H1 (cell line): ENCODE measurements at regions not wholly inside any gene's neighbourhood (a gene's known extent, or its start where the extent isn't known, plus 50 kb on each side); places are given as distances from the start of the nearest gene placed in this dataset.
A peak's percentile ranks its signal among the peaks of the same experiment; 100 is the strongest.

ENCODE experiments used
- CTCF ChIA-PET: fragments of 300-600 bp; sonication (Branson Sonifier 250); formaldehyde crosslinking; loops from one replicate; lab custom pipeline; 2021; ENCODE audit not compliant: partially characterized antibody; lab: Charles Lee
- POLR2A ChIA-PET: fragments of 300-600 bp; sonication (Branson Sonifier 250); formaldehyde crosslinking; loops from one replicate; lab custom pipeline; 2021; ENCODE audit warnings: inconsistent platforms; ENCODE audit not compliant: partially characterized antibody; lab: Charles Lee
- DNase-seq, 2 experiments: peaks; one replicate each; pipeline versions ENCODE4 v3.0.0 to v3.0.0-alpha.2; 2010 to 2022; ENCODE audit warnings: low spot score in 2 of 2, low read depth in 1 of 2, mixed read lengths in 1 of 2
- FAIRE-seq: peaks from 2 replicates; lab custom pipeline; 2011; peaks lifted over from hg19 to GRCh38; lab: Jason Lieb, UNC
- H2AFZ ChIP-seq: 2 replicates; pipeline ENCODE4 v1.8.1; 2012; ENCODE audit warnings: low read length, inconsistent platforms
- H2AK5ac ChIP-seq: 2 replicates; pipeline ENCODE4 v1.6.1; 2013; ENCODE audit warnings: low read depth, low read length
- H2BK120ac ChIP-seq: replicated peaks from 2 replicates; pipeline ENCODE3; 2013; ENCODE audit warnings: low read depth, low read length, inconsistent platforms
- H2BK12ac ChIP-seq: 2 replicates; pipeline ENCODE4 v1.6.1; 2013; ENCODE audit warnings: low read depth, low read length
- H2BK15ac ChIP-seq: 2 replicates; pipeline ENCODE4 v1.6.1; 2013; ENCODE audit warnings: low read length
- H2BK20ac ChIP-seq: 2 replicates; pipeline ENCODE4 v1.6.1; 2013; ENCODE audit warnings: low read length
- H2BK5ac ChIP-seq: 2 replicates; pipeline ENCODE4 v1.6.1; 2013; ENCODE audit warnings: low read depth, low read length
- H3K14ac ChIP-seq: 2 replicates; pipeline ENCODE4 v1.6.1; 2013; ENCODE audit warnings: inconsistent platforms; ENCODE audit not compliant: insufficient read length
- H3K18ac ChIP-seq: 2 replicates; pipeline ENCODE4 v1.6.1; 2013; ENCODE audit warnings: low read length; ENCODE audit errors: extremely low read depth
- H3K23ac ChIP-seq: 2 replicates; pipeline ENCODE4 v1.6.1; 2013; ENCODE audit warnings: inconsistent platforms; ENCODE audit not compliant: insufficient read length
- H3K23me2 ChIP-seq: 2 replicates; pipeline ENCODE4 v1.6.1; 2013; ENCODE audit warnings: low read depth, low read length
- H3K27ac ChIP-seq: 2 replicates; pipeline ENCODE4 v1.6.1; 2011; ENCODE audit warnings: low read depth, low read length, inconsistent platforms
- H3K27me3 ChIP-seq, 4 experiments: replicated peaks in 1 of 4; 1 replicate in 1 of 4; 2 replicates in 3 of 4; pipeline versions ENCODE4 v1.6.1 to v1.8.1; 2011 to 2013; ENCODE audit warnings: low read length in 3 of 4, mild to moderate bottlenecking in 3 of 4, inconsistent platforms in 2 of 4, mixed read lengths in 2 of 4, moderate library complexity in 1 of 4; ENCODE audit not compliant: control insufficient read depth in 3 of 4, insufficient read depth in 3 of 4; ENCODE audit errors: extremely low read depth in 1 of 4
- H3K36me3 ChIP-seq, 4 experiments: 2 replicates each; pipeline versions ENCODE4 v1.6.1 to v1.8.1; 2011 to 2013; ENCODE audit warnings: mild to moderate bottlenecking in 4 of 4, low read length in 3 of 4, moderate library complexity in 2 of 4, control low read depth in 1 of 4, inconsistent platforms in 1 of 4; ENCODE audit not compliant: insufficient read depth in 4 of 4, control insufficient read depth in 2 of 4
- H3K4ac ChIP-seq: replicated peaks from 2 replicates; pipeline ENCODE3; 2013; ENCODE audit warnings: low read length, low read depth, mixed read lengths, inconsistent platforms; ENCODE audit not compliant: insufficient read length
- H3K4me1 ChIP-seq, 4 experiments: replicated peaks in 1 of 4; 1 replicate in 1 of 4; 2 replicates in 3 of 4; pipeline versions ENCODE4 v1.6.1 to v1.8.1; 2011 to 2013; ENCODE audit warnings: low read length in 3 of 4, inconsistent platforms in 2 of 4, mixed read lengths in 1 of 4; ENCODE audit not compliant: insufficient read depth in 4 of 4, control insufficient read depth in 3 of 4
- H3K4me2 ChIP-seq, 2 experiments: 2 replicates each; pipeline versions ENCODE4 v1.6.1 to v1.8.1; 2011 to 2013; ENCODE audit warnings: low read depth in 2 of 2, low read length in 2 of 2, control low read depth in 1 of 2, inconsistent platforms in 1 of 2, mild to moderate bottlenecking in 1 of 2; ENCODE audit not compliant: insufficient read depth in 1 of 2
- H3K4me3 ChIP-seq, 4 experiments: fragments of 200-600, 300-600 bp in 1 of 4; sonication (generic), shearing (Covaris generic), sonication (Bioruptor Twin) in 1 of 4; 2 replicates each; pipeline versions ENCODE4 v1.5.1 to v1.8.1; 2011 to 2016; ENCODE audit warnings: low read length in 4 of 4, low read depth in 3 of 4, control low read depth in 2 of 4, inconsistent platforms in 2 of 4, mild to moderate bottlenecking in 2 of 4, mixed read lengths in 1 of 4, moderate library complexity in 1 of 4; ENCODE audit not compliant: insufficient read depth in 2 of 4; ENCODE audit errors: extremely low read depth in 1 of 4
- H3K56ac ChIP-seq: replicated peaks from 2 replicates; pipeline ENCODE3; 2013; ENCODE audit warnings: low read depth, mild to moderate bottlenecking, mixed read lengths, low read length, inconsistent platforms; ENCODE audit not compliant: insufficient read length
- H3K79me1 ChIP-seq: 2 replicates; pipeline ENCODE4 v1.6.1; 2013; ENCODE audit warnings: low read depth, low read length, control low read depth
- H3K79me2 ChIP-seq, 2 experiments: 2 replicates each; pipeline versions ENCODE4 v1.6.1 to v1.8.1; 2012 to 2013; ENCODE audit warnings: low read length in 2 of 2, mild to moderate bottlenecking in 2 of 2, inconsistent platforms in 1 of 2; ENCODE audit not compliant: insufficient read depth in 2 of 2, control insufficient read depth in 1 of 2
- H3K9ac ChIP-seq, 4 experiments: replicated peaks in 1 of 4; 1 replicate in 1 of 4; 2 replicates in 3 of 4; pipeline versions ENCODE4 v1.6.1 to v1.8.1; 2011 to 2013; ENCODE audit warnings: low read depth in 3 of 4, low read length in 3 of 4, control low read depth in 2 of 4, mild to moderate bottlenecking in 2 of 4, moderate library complexity in 2 of 4, inconsistent platforms in 1 of 4; ENCODE audit errors: extremely low read depth in 1 of 4
- H3K9me3 ChIP-seq, 2 experiments: 2 replicates each; pipeline versions ENCODE4 v1.6.1 to v1.8.1; 2012 to 2013; ENCODE audit warnings: mild to moderate bottlenecking in 2 of 2, moderate library complexity in 2 of 2, control low read depth in 1 of 2, inconsistent platforms in 1 of 2, low read depth in 1 of 2, low read length in 1 of 2, mixed read lengths in 1 of 2; ENCODE audit not compliant: insufficient read depth in 2 of 2
- H4K20me1 ChIP-seq, 2 experiments: replicated peaks in 1 of 2; 2 replicates each; pipeline versions ENCODE3 to v1.8.1; 2011 to 2013; ENCODE audit warnings: inconsistent platforms in 2 of 2, low read length in 2 of 2, mild to moderate bottlenecking in 1 of 2; ENCODE audit not compliant: insufficient read depth in 2 of 2, control insufficient read depth in 1 of 2
- H4K5ac ChIP-seq: 2 replicates; pipeline ENCODE4 v1.6.1; 2013; ENCODE audit warnings: low read length, low read depth, mixed read lengths, inconsistent platforms; ENCODE audit not compliant: insufficient read length
- H4K8ac ChIP-seq: 2 replicates; pipeline ENCODE4 v1.8.0; 2013; ENCODE audit warnings: mild to moderate bottlenecking, moderate library complexity, low read length, inconsistent platforms; ENCODE audit not compliant: insufficient read depth; ENCODE audit errors: extremely low read depth
- H4K91ac ChIP-seq: replicated peaks from 2 replicates; pipeline ENCODE3; 2013; ENCODE audit warnings: low read length, mixed read lengths, inconsistent platforms; ENCODE audit not compliant: insufficient read length
- CBX8 ChIP-seq: fragments of 300-800, 300-1000 bp; sonication (generic); IDR thresholded peaks from 2 replicates; pipeline ENCODE4 v1.7.1; 2016; ENCODE audit warnings: low read depth, low read length, borderline replicate concordance
- CEBPB ChIP-seq: IDR thresholded peaks from 2 replicates; pipeline ENCODE4 v1.6.1; 2012; ENCODE audit warnings: low read depth, low read length
- CTCF ChIP-seq, 3 experiments: IDR thresholded peaks; 1 replicate in 2 of 3; 2 replicates in 1 of 3; pipeline versions ENCODE4 v1.5.1 to v1.6.1; 2011; ENCODE audit warnings: low read length in 3 of 3, mild to moderate bottlenecking in 3 of 3, inconsistent platforms in 2 of 3, low read depth in 1 of 3, moderate library complexity in 1 of 3; ENCODE audit not compliant: insufficient read depth in 1 of 3; ENCODE audit errors: control extremely low read depth in 1 of 3
- GABPA ChIP-seq: IDR thresholded peaks from 2 replicates; pipeline ENCODE4 v1.6.1; 2011; ENCODE audit warnings: mild to moderate bottlenecking, low read length, moderate library complexity, borderline replicate concordance; ENCODE audit not compliant: insufficient read depth
- HDAC2 ChIP-seq, 2 experiments: fragments of 300-600 bp in 1 of 2; sonication (generic) in 1 of 2; IDR thresholded peaks; 2 replicates each; pipeline ENCODE4 v1.6.1; 2011 to 2012; ENCODE audit warnings: low read depth in 2 of 2, low read length in 2 of 2, mild to moderate bottlenecking in 2 of 2, moderate library complexity in 2 of 2, borderline replicate concordance in 1 of 2, inconsistent platforms in 1 of 2
- SIN3A ChIP-seq, 2 experiments: IDR thresholded peaks in 1 of 2; conservative IDR thresholded peaks in 1 of 2; 2 replicates each; pipeline ENCODE4 v1.6.1; 2011 to 2012; ENCODE audit warnings: low read length in 2 of 2, improper control_type of control experiment in 1 of 2, low read depth in 1 of 2, mild to moderate bottlenecking in 1 of 2
- SIRT6 ChIP-seq: IDR thresholded peaks from one replicate; pipeline ENCODE4 v1.7.1; 2012; ENCODE audit warnings: low read length, inconsistent platforms
- WGBS, 2 experiments: shearing (Covaris generic) in 1 of 2; methylation state at CpG; one replicate each; pipeline versions ENCODE4 v1.1.6 to v1.1.7; 2013 to 2015; ENCODE audit warnings: low lambda C conversion rate in 2 of 2, mixed read lengths in 2 of 2, inconsistent platforms in 1 of 2, low coverage in 1 of 2, missing lambda C conversion rate in 1 of 2; ENCODE audit not compliant: insufficient replicate concordance in 2 of 2, insufficient coverage in 1 of 2, insufficient read length in 1 of 2; ENCODE audit errors: extremely low coverage in 1 of 2, missing lambda C conversion rate in 1 of 2; 5-methylcytosine and 5-hydroxymethylcytosine counted together
- TF ChIP-seq, protein P1 (sequence below): IDR thresholded peaks from 2 replicates; pipeline ENCODE4 v1.6.1; 2011; ENCODE audit warnings: low read depth, mild to moderate bottlenecking, low read length; ENCODE audit not compliant: insufficient read depth
- TF ChIP-seq, protein P2 (sequence below): IDR thresholded peaks from 2 replicates; pipeline ENCODE4 v1.6.1; 2011; ENCODE audit warnings: low read length, improper control_type of control experiment

DNA sequence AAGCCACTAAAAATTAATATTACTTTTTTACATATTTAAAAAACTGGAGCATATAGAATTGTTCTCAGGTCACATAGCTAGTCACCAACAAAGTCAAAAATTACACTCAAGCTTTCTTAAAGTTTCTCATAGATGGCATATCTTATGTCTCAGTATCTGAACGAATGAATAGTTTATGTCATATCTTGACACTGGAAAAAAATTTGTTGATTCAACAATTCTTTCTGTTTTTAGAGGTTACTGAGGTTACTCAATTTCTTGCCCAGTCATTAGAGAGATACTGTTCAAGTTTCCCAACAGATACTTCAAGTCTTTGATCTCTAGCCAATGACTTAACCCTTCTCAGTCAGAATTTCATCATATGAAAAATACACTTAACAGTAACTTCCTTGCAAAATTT is 113.1 kb upstream of the XIRP2 start:
- no peaks in the 10 kb centered on the region for H4K20me1 ChIP-seq
- H2BK12ac ChIP-seq: no peak overlapping the region
- no peaks in the 10 kb centered on the region for H3K23me2 ChIP-seq
- H2BK20ac ChIP-seq: no peak overlapping the region
- POLR2A ChIA-PET: no interaction called here
- no peak overlapping the region for H2AFZ ChIP-seq
- H3K4me3 ChIP-seq: no peak overlapping the region
- CTCF ChIA-PET: no interaction called here
- peaks cover 0 to 15% (median 4%) of the 10 kb centered on the region in 4 experiments; a peak in 4 of 7 replicates for H3K4me1 ChIP-seq
- no peaks in the 10 kb centered on the region for H3K36me3 ChIP-seq
- no peak overlapping the region for H2AK5ac ChIP-seq
- H3K56ac ChIP-seq: no peak overlapping the region
- no peak overlapping the region for H3K4me2 ChIP-seq
- H4K91ac ChIP-seq: no peak overlapping the region
- no peak overlapping the region for H3K18ac ChIP-seq
- no peak overlapping the region for H4K5ac ChIP-seq
- peak; percentile 24 for FAIRE-seq
- no peak overlapping the region for H3K23ac ChIP-seq
- no peak overlapping the region for H3K9ac ChIP-seq
- H3K4ac ChIP-seq: no peak overlapping the region
- no peak overlapping the region for H3K14ac ChIP-seq
- DNase-seq: no peak
- H3K79me1 ChIP-seq: no peaks in the 10 kb centered on the region
- H3K27ac ChIP-seq: no peak overlapping the region
- no peaks in the 10 kb centered on the region for H3K27me3 ChIP-seq
- no peak overlapping the region for H2BK5ac ChIP-seq
- H2BK120ac ChIP-seq: no peak overlapping the region
- 86% methylated on average over 1 of the region's 1 CpG; no CpG with 5 or more reads in 1 of the 2 experiments for WGBS, 2 experiments
- H3K79me2 ChIP-seq: no peaks in the 10 kb centered on the region
- H4K8ac ChIP-seq: no peak overlapping the region
- no peaks in the 10 kb centered on the region for H3K9me3 ChIP-seq
- no peak overlapping the region for H2BK15ac ChIP-seq
- TF ChIP-seq, protein P1, sequence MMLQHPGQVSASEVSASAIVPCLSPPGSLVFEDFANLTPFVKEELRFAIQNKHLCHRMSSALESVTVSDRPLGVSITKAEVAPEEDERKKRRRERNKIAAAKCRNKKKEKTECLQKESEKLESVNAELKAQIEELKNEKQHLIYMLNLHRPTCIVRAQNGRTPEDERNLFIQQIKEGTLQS: no peak
- TF ChIP-seq SIN3A (conservative IDR thresholded peaks at IDR 0.05 in 1 of 2, IDR thresholded peaks at IDR 0.05 in 1 of 2; ENCODE audit: low read depth in 1 of 2, low read length in 2 of 2) (no peak), SIRT6 (no peak), CTCF (IDR thresholded peaks at IDR 0.05; ENCODE audit: control extremely low read depth in 1 of 3, insufficient read depth in 1 of 3, low read depth in 1 of 3, low read length in 3 of 3) (no peak), GABPA (no peak), CEBPB (no peak), HDAC2 (IDR thresholded peaks at IDR 0.05; ENCODE audit: borderline replicate concordance in 1 of 2, low read depth in 2 of 2, low read length in 2 of 2) (no peak), CBX8 (no peak)
- TF ChIP-seq, protein P2, sequence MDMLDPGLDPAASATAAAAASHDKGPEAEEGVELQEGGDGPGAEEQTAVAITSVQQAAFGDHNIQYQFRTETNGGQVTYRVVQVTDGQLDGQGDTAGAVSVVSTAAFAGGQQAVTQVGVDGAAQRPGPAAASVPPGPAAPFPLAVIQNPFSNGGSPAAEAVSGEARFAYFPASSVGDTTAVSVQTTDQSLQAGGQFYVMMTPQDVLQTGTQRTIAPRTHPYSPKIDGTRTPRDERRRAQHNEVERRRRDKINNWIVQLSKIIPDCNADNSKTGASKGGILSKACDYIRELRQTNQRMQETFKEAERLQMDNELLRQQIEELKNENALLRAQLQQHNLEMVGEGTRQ: no peak
